SK-N-SH treated with all-trans-retinoic acid at 6 μM for 48 hours (cell line): ENCODE measurements at regions not wholly inside any gene's neighbourhood (a gene's known extent, or its start where the extent isn't known, plus 50 kb on each side); places are given as distances from the start of the nearest gene placed in this dataset.

ENCODE experiments used
- CSDC2 ChIP-seq: fragments of 250-450 bp; sonication (Bioruptor Pico); IDR thresholded peaks from 2 replicates; pipeline ENCODE4 v1.5.0; 2020; ENCODE audit warnings: mild to moderate bottlenecking, moderate library complexity
- RARB ChIP-seq: fragments of 250-450 bp; sonication (Bioruptor Pico); IDR thresholded peaks from 2 replicates; pipeline ENCODE4 v1.8.0; 2021; ENCODE audit warnings: mild to moderate bottlenecking, moderate library complexity

DNA sequence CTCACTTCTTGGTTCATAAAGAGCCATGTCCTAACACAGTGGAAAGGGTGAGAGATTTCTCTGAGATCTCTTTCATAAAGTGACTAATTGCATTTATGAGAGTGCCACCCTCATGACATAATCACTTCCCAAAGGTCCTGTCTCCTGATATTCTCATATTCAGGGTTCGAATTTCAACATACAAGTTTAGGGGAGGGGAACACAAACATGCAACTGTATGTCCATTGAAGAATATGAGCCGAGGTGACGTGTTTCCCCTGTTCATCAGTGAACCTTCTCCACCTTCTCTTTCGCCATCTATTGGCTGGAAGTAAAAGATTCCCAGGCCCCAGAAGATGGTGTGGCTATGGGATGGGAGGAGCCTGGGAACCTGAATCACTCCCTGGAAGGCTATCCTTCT is 354.2 kb upstream of the ATP2B1 start:
- TF ChIP-seq CSDC2 (CRISPR knock-in tag) (no peak), RARB (CRISPR knock-in tag) (no peak)
